ENCODE measurements at regions not wholly inside any gene's neighbourhood (a gene's known extent, or its start where the extent isn't known, plus 50 kb on each side); places are given as distances from the start of the nearest gene placed in this dataset.

GRCh38 chr5:88555674-88556073 lies 287.0 kb upstream of the TMEM161B start:
- intact Hi-C loops (cut with micrococcal nuclease; ENCODE audit: unreplicated experiment), result no loop called here
- BruUV-seq (replicated peaks), result no TSS peak

DNA sequence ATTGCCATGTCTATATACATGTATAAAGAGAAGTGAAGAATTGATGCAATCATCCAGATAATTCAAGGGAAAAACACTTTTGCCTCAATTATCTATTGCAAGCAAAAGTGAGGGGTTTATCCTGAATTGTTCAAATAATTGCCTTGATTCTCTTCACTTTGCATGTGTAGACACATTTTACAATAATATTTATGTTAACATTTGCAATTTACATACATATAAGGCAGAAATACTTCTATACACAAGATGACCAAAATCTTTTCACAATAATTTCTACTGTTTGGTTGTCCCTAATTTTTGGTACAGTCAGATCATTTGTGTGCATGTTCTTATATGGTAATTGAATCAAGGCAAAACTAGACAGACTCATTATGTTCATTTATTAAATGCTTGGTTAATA lies 285.3 kb upstream of the TMEM161B start:
- Mint-ChIP-seq H3K9me3 (ENCODE audit: unreplicated experiment) (no peaks in the 10 kb centered on the region), H3K27ac (ENCODE audit: unreplicated experiment) (no peak overlapping the region), H3K4me3 (ENCODE audit: unreplicated experiment) (no peak overlapping the region), H3K4me1 (ENCODE audit: low read depth, unreplicated experiment) (no peaks in the 10 kb centered on the region), H3K36me3 (ENCODE audit: insufficient read depth, unreplicated experiment) (no peaks in the 10 kb centered on the region), H3K27me3 (ENCODE audit: insufficient read depth, unreplicated experiment) (peaks cover 2% of the 10 kb centered on the region)
- DNase-seq, result no peak
- no TSS peak for BruUV-seq (replicated peaks)
- CTCF ChIA-PET, result no interaction called here
- Histone ChIP-seq H3K4me1 (no peaks in the 10 kb centered on the region), H3K9me3 (no peaks in the 10 kb centered on the region), H3K4me3 (ENCODE audit: low read depth, low read length) (no peak overlapping the region), H3K36me3 (ENCODE audit: control insufficient read depth, insufficient read depth, low read length) (no peaks in the 10 kb centered on the region), H3K27me3 (replicated peaks; ENCODE audit: control insufficient read depth, insufficient read depth, low read length) (no peaks in the 10 kb centered on the region)
- intact Hi-C loops (cut with micrococcal nuclease; ENCODE audit: unreplicated experiment), result no loop called here
- POLR2A ChIA-PET, result no interaction called here
- TF ChIP-seq, protein P1, sequence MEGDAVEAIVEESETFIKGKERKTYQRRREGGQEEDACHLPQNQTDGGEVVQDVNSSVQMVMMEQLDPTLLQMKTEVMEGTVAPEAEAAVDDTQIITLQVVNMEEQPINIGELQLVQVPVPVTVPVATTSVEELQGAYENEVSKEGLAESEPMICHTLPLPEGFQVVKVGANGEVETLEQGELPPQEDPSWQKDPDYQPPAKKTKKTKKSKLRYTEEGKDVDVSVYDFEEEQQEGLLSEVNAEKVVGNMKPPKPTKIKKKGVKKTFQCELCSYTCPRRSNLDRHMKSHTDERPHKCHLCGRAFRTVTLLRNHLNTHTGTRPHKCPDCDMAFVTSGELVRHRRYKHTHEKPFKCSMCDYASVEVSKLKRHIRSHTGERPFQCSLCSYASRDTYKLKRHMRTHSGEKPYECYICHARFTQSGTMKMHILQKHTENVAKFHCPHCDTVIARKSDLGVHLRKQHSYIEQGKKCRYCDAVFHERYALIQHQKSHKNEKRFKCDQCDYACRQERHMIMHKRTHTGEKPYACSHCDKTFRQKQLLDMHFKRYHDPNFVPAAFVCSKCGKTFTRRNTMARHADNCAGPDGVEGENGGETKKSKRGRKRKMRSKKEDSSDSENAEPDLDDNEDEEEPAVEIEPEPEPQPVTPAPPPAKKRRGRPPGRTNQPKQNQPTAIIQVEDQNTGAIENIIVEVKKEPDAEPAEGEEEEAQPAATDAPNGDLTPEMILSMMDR (IDR thresholded peaks at IDR 0.05; ENCODE audit: insufficient read depth in 1 of 2, low read depth in 1 of 2, low read length in 1 of 2, severe bottlenecking in 1 of 2, unreplicated experiment in 1 of 2), result no peak

More at GRCh38 chr5:88555674-88556073, 287.0 kb upstream of the TMEM161B start:
- H3K4me3 Mint-ChIP-seq (ENCODE audit: unreplicated experiment), result no peak overlapping the region
- Histone ChIP-seq H3K36me3 (ENCODE audit: control insufficient read depth, insufficient read depth, low read length) (no peaks in the 10 kb centered on the region), H3K4me3 (ENCODE audit: low read depth, low read length) (no peak overlapping the region), H3K27me3 (replicated peaks; ENCODE audit: control insufficient read depth, insufficient read depth, low read length) (no peaks in the 10 kb centered on the region), H3K9me3 (no peaks in the 10 kb centered on the region), H3K4me1 (no peaks in the 10 kb centered on the region)
- H3K27ac Mint-ChIP-seq (ENCODE audit: unreplicated experiment), result no peak overlapping the region
- no peaks in the 10 kb centered on the region for H3K4me1 Mint-ChIP-seq (ENCODE audit: low read depth, unreplicated experiment)
- no peaks in the 10 kb centered on the region for H3K9me3 Mint-ChIP-seq (ENCODE audit: unreplicated experiment)
- CTCF ChIA-PET, result no interaction called here
- peaks cover 2% of the 10 kb centered on the region for H3K27me3 Mint-ChIP-seq (ENCODE audit: insufficient read depth, unreplicated experiment)
- TF ChIP-seq, protein P1 (IDR thresholded peaks at IDR 0.05; ENCODE audit: insufficient read depth in 1 of 2, low read depth in 1 of 2, low read length in 1 of 2, severe bottlenecking in 1 of 2, unreplicated experiment in 1 of 2), result no peak
- H3K36me3 Mint-ChIP-seq (ENCODE audit: insufficient read depth, unreplicated experiment), result no peaks in the 10 kb centered on the region
- no peak for DNase-seq
- POLR2A ChIA-PET, result no interaction called here

- CTCF ChIA-PET, result no interaction called here
- H3K27ac Mint-ChIP-seq (ENCODE audit: unreplicated experiment), result no peak overlapping the region
Measured at GRCh38 chr5:88553136-88553875, 284.7 kb upstream of the TMEM161B start.

More at GRCh38 chr5:88553136-88553875, 284.7 kb upstream of the TMEM161B start:
- Histone ChIP-seq H3K4me3 (ENCODE audit: low read depth, low read length) (no peak overlapping the region), H3K36me3 (ENCODE audit: control insufficient read depth, insufficient read depth, low read length) (no peaks in the 10 kb centered on the region), H3K9me3 (no peaks in the 10 kb centered on the region), H3K4me1 (no peaks in the 10 kb centered on the region), H3K27me3 (replicated peaks; ENCODE audit: control insufficient read depth, insufficient read depth, low read length) (no peaks in the 10 kb centered on the region)
- TF ChIP-seq, protein P1 (IDR thresholded peaks at IDR 0.05; ENCODE audit: insufficient read depth in 1 of 2, low read depth in 1 of 2, low read length in 1 of 2, severe bottlenecking in 1 of 2, unreplicated experiment in 1 of 2), result no peak
- Mint-ChIP-seq H3K4me3 (ENCODE audit: unreplicated experiment) (no peak overlapping the region), H3K9me3 (ENCODE audit: unreplicated experiment) (no peaks in the 10 kb centered on the region), H3K4me1 (ENCODE audit: low read depth, unreplicated experiment) (no peaks in the 10 kb centered on the region), H3K36me3 (ENCODE audit: insufficient read depth, unreplicated experiment) (no peaks in the 10 kb centered on the region), H3K27me3 (ENCODE audit: insufficient read depth, unreplicated experiment) (peaks cover 2% of the 10 kb centered on the region)
- intact Hi-C loops (cut with micrococcal nuclease; ENCODE audit: unreplicated experiment), result no loop called here
- no peak for DNase-seq
- no TSS peak for BruUV-seq (replicated peaks)
- POLR2A ChIA-PET, result no interaction called here

Data from Caco-2 (cell line).